Peyer's patch (tissue), 4 donors: ENCODE measurements at regions not wholly inside any gene's neighbourhood (a gene's known extent, or its start where the extent isn't known, plus 50 kb on each side); places are given as distances from the start of the nearest gene placed in this dataset.

Source experiments
- CTCF ChIP-seq, 6 experiments: fragments of 450-650 bp in 4 of 6; fragments of 200-600 bp in 2 of 6; sonication (generic) in 1 of 6; IDR thresholded peaks; one replicate each; pipeline ENCODE4 v1.5.1; 2017 to 2019; ENCODE audit warnings: antibody characterized with exemption in 6 of 6, mild to moderate bottlenecking in 3 of 6, moderate library complexity in 1 of 6
- POLR2A ChIP-seq, 2 donors: fragments of 450-650 bp; IDR thresholded peaks; one replicate each; pipeline ENCODE4 v1.5.1; 2017; ENCODE audit warnings: antibody characterized with exemption in 2 of 2, mild to moderate bottlenecking in 2 of 2, moderate library complexity in 2 of 2

DNA sequence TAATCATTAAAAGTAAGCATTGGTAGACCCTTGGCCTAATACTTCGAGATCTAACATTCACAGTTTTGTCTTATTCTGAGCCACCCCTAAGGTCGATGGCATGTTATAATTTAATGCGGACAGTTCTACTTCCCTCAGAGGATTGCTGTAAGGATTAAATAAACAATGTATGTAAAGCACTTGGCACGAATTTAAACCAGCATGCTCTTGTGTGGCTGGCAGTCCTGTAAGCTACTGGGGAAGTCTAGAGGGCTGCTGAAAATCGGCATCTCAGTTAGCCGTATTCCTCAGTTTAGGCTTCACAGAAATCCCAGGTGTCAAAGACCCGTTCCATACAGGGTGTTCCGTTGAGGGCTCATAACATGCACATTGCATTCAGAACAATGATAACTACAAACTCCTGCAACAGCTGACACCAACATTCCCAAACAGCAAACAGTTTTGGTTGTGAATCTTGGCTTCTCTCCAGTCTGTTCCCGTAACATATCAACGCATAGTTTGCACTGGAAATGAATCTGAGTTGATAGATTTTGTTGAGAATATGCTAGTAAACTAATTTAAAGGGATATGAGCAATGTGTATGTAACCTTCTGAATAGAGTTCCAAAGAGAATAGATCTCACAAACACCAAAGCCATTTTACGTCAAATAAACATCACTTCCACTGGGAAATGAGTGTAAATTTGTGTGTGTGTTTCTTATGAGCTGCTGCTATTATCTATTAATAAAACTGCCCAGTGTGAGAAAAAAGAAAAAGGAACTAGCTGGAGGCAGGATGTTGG lies 52.2 kb upstream of the ACKR3 start:
- no peak for TF ChIP-seq CTCF (IDR thresholded peaks at IDR 0.05)
- TF ChIP-seq POLR2A (IDR thresholded peaks at IDR 0.05): no peak
